GM12865 (cell line): ENCODE measurements at regions not wholly inside any gene's neighbourhood (a gene's known extent, or its start where the extent isn't known, plus 50 kb on each side); places are given as distances from the start of the nearest gene placed in this dataset.
"Not testable (repeated sequence)": the region's sequence is repeated elsewhere in the genome, so short reads cannot be mapped to it uniquely, and the experiment has no call there.

Experiments
- DNase-seq: peaks from one replicate; pipeline ENCODE4 v3.0.0; 2010; ENCODE audit warnings: low read depth
- H3K4me3 ChIP-seq: 2 replicates; pipeline ENCODE4 v1.5.1; 2011; ENCODE audit warnings: mild to moderate bottlenecking, low read depth, low read length, control low read depth
- TF ChIP-seq, protein P1 (sequence below): IDR thresholded peaks from 2 replicates; pipeline ENCODE4 v1.5.1; 2011; ENCODE audit warnings: low read length, control low read depth, low read depth, inconsistent platforms; ENCODE audit not compliant: insufficient read depth; ENCODE audit errors: missing control alignments

DNA sequence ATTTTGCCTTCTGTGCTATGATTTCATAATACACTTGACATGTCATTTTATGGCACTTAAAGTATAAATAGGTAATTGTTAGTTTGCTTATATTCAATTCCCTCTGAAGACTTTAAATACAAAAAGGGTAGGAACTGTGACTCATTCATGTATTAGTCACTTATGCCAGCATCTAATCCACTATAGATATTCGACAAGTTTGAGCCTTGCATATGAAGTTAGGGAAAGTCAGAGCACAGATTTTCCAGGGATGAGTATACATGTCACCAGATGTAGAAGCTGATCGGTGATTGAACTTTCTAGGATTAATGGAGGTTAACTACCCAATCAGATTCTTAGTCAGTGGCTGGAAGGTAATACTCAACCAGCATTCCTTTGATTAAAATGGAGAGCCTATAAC is 1321.5 kb downstream of the XPNPEP1 start:
- no peak overlapping the region for H3K4me3 ChIP-seq
- TF ChIP-seq, protein P1, sequence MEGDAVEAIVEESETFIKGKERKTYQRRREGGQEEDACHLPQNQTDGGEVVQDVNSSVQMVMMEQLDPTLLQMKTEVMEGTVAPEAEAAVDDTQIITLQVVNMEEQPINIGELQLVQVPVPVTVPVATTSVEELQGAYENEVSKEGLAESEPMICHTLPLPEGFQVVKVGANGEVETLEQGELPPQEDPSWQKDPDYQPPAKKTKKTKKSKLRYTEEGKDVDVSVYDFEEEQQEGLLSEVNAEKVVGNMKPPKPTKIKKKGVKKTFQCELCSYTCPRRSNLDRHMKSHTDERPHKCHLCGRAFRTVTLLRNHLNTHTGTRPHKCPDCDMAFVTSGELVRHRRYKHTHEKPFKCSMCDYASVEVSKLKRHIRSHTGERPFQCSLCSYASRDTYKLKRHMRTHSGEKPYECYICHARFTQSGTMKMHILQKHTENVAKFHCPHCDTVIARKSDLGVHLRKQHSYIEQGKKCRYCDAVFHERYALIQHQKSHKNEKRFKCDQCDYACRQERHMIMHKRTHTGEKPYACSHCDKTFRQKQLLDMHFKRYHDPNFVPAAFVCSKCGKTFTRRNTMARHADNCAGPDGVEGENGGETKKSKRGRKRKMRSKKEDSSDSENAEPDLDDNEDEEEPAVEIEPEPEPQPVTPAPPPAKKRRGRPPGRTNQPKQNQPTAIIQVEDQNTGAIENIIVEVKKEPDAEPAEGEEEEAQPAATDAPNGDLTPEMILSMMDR, result no peak
- DNase-seq, result no peak

DNA sequence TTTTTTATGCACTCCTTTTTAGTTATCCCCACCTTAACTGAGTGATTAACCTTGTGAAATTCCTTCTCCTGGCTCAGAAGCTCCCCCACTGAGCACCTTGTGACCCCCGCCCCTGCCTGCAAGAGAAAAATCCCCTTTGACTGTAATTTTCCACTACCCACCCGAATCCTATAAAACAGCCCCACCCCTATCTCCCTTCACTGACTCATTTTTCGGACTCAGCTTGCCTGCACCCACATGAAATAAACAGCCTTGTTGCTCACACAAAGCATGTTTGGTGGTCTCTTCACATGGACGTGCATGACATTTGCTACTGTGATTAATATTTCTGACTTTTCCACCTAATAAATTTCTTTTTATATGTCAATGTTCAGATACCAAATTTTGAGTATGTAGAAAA is 1322.8 kb downstream of the XPNPEP1 start:
- DNase-seq, H3K4me3 ChIP-seq: not testable (repeated sequence)

DNA sequence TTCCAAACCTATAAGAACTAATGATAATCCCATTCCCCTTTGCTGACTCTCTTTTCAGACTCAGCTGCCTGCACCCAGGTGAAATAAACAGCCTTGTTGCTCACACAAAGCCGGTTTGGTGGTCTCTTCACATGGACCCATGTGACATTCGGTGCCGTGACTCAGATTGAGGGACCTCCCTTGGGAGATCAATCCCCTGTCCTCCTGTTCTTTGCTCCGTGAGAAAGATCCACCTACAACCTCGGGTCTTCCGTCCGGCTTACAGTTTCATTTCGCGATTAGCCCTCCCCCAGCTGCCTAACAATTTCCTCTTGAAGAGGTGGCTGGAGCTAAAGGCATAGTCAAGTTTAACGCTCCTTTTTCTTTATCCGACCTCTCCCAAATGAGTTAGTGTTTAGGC is 1324.0 kb downstream of the XPNPEP1 start:
- H3K4me3 ChIP-seq, result peak overlapping the region; percentile 13; the same call in 1 of the 2 replicates
- peak; percentile 37 for DNase-seq

DNA sequence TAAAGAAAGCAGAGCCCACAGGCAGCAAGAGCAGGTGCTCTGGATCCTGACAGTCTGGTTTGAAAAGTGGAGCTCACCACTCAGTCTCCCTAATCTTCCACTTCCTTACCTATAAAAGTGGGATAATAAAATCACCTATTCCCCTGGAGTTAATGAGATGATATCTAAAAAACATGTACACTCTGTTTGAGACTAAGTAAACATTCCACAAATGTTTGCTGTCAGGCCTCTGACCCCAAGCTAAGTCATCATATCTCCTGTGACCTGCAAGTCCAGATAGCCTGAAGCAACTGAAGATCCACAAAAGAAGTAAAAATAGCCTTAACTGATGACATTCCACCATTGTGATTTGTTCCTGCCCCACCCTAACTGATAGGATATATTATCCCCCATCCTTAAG is 1324.5 kb downstream of the XPNPEP1 start:
- H3K4me3 ChIP-seq, result no peak overlapping the region
- TF ChIP-seq, protein P1, result no peak
- no peak for DNase-seq

DNA sequence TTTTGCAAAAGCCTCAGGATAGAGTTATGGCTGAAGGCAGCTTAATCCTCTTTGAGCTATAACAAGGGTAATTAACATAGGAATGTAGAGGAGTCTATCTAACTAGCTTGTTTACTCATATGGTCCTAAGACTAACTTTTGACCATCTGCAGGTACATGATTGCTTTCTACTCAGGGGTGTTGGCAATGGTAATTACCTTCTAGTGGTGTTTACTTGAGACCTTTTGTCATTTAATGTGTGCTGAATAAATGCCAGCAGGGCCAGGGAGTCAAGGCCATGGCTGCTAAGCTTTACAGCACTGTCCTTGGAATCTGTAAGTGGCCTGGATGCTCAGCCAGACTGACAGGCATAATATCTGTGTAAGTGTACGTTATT is 1325.0 kb downstream of the XPNPEP1 start:
- TF ChIP-seq, protein P1, result no peak
- H3K4me3 ChIP-seq, result no peak overlapping the region
- no peak for DNase-seq

DNA sequence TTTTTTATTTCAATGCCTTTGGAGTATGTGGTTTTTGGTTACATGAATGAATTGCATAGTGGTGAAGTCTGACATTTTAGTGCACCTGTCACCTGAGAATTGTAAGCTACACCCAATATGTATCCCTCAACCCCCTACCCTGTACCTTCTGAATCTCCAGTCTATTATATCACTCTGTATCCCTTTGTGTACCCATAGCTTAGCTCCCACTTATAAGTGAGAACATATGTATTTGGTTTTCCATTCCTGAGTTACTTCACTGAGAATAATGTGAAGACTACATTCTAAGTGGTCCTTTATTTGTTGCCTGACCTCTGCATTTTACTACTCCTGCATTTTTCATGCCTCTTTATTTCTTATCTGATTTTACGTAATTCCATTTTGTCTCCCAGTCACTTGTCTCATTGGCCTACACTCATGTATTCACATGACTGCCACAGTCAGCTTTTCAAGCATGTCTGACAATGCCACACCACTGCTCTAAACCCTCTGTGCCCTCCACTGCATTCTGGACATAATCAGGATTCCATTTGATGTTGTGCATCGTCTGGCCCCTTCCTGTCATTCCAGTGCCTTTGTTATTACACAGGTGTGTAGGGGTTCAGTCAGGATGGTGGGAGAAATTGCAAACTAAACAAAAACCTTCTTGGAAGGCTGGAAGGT is 1325.5 kb downstream of the XPNPEP1 start:
- H3K4me3 ChIP-seq, result no peak overlapping the region
- TF ChIP-seq, protein P1, result no peak
- DNase-seq, result no peak

DNA sequence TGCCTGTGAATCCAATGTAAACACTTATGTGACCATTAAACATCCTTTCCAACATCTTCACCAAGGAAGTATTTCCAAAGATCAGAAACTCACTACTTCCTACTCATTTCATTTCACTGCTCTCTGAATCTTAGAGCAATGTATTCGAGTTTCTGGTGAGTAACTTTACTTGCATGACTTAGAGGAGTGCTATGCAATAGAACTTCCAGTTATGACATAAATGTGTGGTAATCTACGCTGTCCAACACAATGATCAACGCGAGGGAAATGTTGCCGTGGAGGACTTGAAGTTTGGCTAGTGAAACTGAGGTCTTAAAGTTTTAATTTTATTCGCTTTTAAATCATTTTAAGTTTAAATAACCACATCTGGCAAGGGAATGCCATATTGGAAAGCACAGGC is 1326.3 kb downstream of the XPNPEP1 start:
- H3K4me3 ChIP-seq, result no peak overlapping the region
- DNase-seq, result no peak
- TF ChIP-seq, protein P1, result no peak

DNA sequence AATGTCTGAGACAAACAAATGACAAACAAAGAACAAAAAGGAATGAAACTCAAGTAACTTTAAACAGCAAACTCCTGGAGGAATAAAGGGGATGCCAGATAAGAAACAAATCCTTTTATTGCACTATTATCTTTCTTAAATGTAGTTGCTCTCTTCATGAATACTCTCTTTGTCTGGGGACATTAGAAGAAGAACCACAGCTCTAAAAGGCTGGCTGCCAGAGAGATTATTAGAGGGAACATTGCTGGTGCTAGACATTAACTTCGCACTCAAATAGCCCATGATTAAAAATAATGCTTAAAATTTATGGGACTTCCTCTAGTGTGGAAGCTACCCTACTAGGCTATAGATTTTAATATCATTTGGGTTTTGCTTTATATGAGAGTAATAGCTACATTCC is 1330.4 kb downstream of the XPNPEP1 start:
- DNase-seq, result no peak
- no peak overlapping the region for H3K4me3 ChIP-seq
- TF ChIP-seq, protein P1, result no peak
